ENCODE measurements at regions not wholly inside any gene's neighbourhood (a gene's known extent, or its start where the extent isn't known, plus 50 kb on each side); places are given as distances from the start of the nearest gene placed in this dataset.

DNA sequence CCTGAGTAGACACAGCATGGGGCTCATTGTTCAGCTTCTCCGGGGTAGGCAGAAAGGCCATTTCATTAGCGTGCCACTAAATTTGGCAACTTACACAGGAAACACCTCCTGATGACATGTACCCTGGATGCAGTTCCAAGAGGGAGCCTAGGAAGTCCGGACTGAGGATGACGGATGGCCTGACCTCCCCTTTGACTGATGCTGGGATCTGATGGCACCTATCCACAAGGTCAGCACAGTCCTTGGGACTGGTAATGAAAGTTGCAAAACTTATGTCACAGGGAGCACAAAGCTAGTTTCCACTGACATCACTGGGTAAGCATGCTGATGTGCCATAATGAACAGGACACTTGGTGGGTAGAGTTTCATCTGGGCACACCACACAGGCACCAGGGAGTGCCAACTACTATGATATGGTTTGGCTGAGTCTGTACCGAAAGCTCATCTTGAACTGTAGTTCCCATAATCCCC, 126.7 kb upstream of the ARL4C start:
- Histone ChIP-seq H3K4me3 (no peak overlapping the region), H3K4me1 (no peaks in the 10 kb centered on the region), H3K36me3 (no peaks in the 10 kb centered on the region), H3K27me3 (no peaks in the 10 kb centered on the region), H3K9me3 (no peaks in the 10 kb centered on the region), H3K27ac (no peak overlapping the region)
- no peak for DNase-seq (ENCODE audit: extremely low spot score in 2 of 2)
- TF ChIP-seq, protein P1, sequence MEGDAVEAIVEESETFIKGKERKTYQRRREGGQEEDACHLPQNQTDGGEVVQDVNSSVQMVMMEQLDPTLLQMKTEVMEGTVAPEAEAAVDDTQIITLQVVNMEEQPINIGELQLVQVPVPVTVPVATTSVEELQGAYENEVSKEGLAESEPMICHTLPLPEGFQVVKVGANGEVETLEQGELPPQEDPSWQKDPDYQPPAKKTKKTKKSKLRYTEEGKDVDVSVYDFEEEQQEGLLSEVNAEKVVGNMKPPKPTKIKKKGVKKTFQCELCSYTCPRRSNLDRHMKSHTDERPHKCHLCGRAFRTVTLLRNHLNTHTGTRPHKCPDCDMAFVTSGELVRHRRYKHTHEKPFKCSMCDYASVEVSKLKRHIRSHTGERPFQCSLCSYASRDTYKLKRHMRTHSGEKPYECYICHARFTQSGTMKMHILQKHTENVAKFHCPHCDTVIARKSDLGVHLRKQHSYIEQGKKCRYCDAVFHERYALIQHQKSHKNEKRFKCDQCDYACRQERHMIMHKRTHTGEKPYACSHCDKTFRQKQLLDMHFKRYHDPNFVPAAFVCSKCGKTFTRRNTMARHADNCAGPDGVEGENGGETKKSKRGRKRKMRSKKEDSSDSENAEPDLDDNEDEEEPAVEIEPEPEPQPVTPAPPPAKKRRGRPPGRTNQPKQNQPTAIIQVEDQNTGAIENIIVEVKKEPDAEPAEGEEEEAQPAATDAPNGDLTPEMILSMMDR (IDR thresholded peaks at IDR 0.05) = no peak
- no peak for TF ChIP-seq POLR2A (IDR thresholded peaks at IDR 0.05)
- no peak for TF ChIP-seq POLR2AphosphoS5 (IDR thresholded peaks at IDR 0.05; ENCODE audit: insufficient read depth in 1 of 2, low read depth in 1 of 2)
- intact Hi-C loops (cut with DNase I) = no loop called here

DNA sequence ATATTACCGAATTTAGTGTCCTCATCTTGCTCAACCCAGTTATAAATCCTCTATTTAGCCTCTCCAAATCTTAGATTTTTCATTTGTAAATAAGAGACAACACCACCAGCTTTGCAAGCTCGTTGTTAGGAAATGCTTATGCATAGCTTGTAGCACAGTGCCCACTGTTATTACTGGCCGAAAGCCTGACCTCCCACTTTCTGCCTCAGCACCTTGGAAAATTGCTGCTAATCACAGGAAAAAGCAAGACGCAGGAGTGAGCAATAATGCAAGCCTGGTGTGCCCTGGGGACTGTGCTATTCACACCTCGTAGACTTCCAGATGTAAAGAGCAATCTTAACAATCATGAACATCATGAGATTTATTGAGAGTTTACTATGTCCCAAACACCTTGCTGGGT, 124.2 kb upstream of the ARL4C start:
- H3K36me3 ChIP-seq = no peaks in the 10 kb centered on the region
- no peaks in the 10 kb centered on the region for H3K4me1 ChIP-seq
- no peak overlapping the region for H3K27ac ChIP-seq
- no peak overlapping the region for H3K4me3 ChIP-seq
- TF ChIP-seq POLR2A (IDR thresholded peaks at IDR 0.05) (no peak), POLR2AphosphoS5 (IDR thresholded peaks at IDR 0.05; ENCODE audit: insufficient read depth in 1 of 2, low read depth in 1 of 2) (no peak)
- TF ChIP-seq, protein P1 (IDR thresholded peaks at IDR 0.05) = no peak
- DNase-seq (ENCODE audit: extremely low spot score in 2 of 2) = no peak
- H3K9me3 ChIP-seq = no peaks in the 10 kb centered on the region
- H3K27me3 ChIP-seq = no peaks in the 10 kb centered on the region
- intact Hi-C loops (cut with DNase I) = no loop called here

DNA sequence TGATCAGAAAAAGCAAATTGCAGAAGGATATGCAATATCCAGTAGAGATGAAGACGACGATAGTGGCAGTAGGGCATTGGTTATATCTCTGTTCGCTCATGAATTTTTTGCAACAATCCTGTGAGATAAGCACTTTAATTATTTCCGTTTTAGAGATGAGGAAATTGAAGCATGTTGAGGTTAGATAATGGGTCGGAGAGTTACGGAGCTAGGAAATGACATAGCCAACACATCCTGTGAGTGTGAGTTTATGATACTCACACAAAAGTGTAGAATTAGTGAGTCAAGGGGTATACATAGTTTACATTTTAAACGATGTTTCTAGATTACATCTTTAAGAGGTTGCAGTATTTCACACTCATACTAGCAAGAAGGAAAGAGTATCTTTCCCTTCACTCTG, 123.1 kb upstream of the ARL4C start:
- Histone ChIP-seq H3K4me3 (no peak overlapping the region), H3K27me3 (no peaks in the 10 kb centered on the region), H3K9me3 (no peaks in the 10 kb centered on the region), H3K36me3 (no peaks in the 10 kb centered on the region), H3K4me1 (no peaks in the 10 kb centered on the region), H3K27ac (no peak overlapping the region)
- no peak for DNase-seq (ENCODE audit: extremely low spot score in 2 of 2)
- TF ChIP-seq, protein P1 (IDR thresholded peaks at IDR 0.05) = no peak
- no peak for TF ChIP-seq POLR2A (IDR thresholded peaks at IDR 0.05)
- TF ChIP-seq POLR2AphosphoS5 (IDR thresholded peaks at IDR 0.05; ENCODE audit: insufficient read depth in 1 of 2, low read depth in 1 of 2) = no peak
- intact Hi-C loops (cut with DNase I) = no loop called here

DNA sequence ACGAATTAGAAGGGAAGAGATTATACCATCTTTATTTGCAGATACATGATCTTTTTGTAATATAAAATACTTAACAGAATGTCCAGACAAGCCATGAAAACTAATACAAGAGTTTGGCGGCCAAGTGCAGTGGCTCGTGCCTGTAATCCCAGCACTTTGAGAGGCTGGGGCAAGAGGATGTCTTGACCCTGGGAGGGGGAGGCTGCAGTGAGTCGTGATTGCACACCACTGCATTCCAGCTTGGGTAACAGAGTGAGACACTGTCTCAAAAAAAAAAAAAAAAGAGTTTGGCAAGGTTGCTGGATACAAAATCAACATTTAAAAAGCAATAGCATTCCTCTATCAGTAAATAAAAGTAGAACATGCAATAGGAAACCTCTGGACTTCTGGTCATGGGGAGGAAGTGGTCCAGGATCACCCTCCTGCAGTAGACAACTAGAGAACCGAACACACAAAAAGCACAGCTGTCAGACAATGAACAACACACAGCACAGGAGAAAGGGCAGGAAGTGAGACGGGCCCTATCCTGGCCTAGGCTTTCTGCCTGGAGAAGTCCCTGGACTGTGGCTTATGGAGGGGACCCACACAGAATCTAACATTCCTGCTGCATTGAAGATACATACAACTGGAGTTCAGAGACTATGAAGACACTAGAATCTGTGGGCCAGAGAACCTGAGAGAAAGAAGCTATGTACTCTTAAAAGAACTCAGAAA, 118.9 kb upstream of the ARL4C start:
- H3K4me3 ChIP-seq = no peak overlapping the region
- no peaks in the 10 kb centered on the region for H3K36me3 ChIP-seq
- no peaks in the 10 kb centered on the region for H3K4me1 ChIP-seq
- no peaks in the 10 kb centered on the region for H3K27me3 ChIP-seq
- intact Hi-C loops (cut with DNase I) = no loop called here
- DNase-seq (ENCODE audit: extremely low spot score in 2 of 2) = no peak
- H3K27ac ChIP-seq = no peak overlapping the region
- no peak for TF ChIP-seq POLR2AphosphoS5 (IDR thresholded peaks at IDR 0.05; ENCODE audit: insufficient read depth in 1 of 2, low read depth in 1 of 2)
- TF ChIP-seq, protein P1 (IDR thresholded peaks at IDR 0.05) = no peak
- no peak for TF ChIP-seq POLR2A (IDR thresholded peaks at IDR 0.05)
- no peaks in the 10 kb centered on the region for H3K9me3 ChIP-seq

DNA sequence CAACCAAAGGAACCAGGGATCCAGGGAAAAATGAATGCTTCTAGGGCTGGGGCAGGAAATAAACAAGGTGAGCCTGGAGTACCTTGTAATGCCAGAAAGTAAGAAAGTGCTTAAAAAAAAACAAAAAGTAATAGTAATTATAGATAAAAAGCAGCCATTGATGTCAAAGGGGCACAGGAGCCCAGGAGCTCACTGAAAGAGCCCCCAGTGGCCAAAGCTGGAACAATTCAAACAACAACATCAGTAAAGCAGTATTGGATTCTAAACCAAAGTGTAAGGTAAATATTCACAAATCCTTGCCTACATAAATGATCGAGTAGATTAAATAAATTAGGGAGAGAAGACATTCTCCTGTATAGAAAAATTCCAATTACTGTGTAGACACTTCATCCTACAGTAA, 114.3 kb upstream of the ARL4C start:
- Histone ChIP-seq H3K27me3 (no peaks in the 10 kb centered on the region), H3K4me1 (no peaks in the 10 kb centered on the region), H3K36me3 (no peaks in the 10 kb centered on the region), H3K9me3 (no peaks in the 10 kb centered on the region), H3K27ac (no peak overlapping the region), H3K4me3 (no peak overlapping the region)
- DNase-seq (ENCODE audit: extremely low spot score in 2 of 2) = no peak
- intact Hi-C loops (cut with DNase I) = no loop called here
- TF ChIP-seq, protein P1 (IDR thresholded peaks at IDR 0.05) = no peak
- TF ChIP-seq POLR2A (IDR thresholded peaks at IDR 0.05) = no peak
- TF ChIP-seq POLR2AphosphoS5 (IDR thresholded peaks at IDR 0.05; ENCODE audit: insufficient read depth in 1 of 2, low read depth in 1 of 2) = no peak

All from vagina (tissue), 2 donors.